HL-60 (cell line): ENCODE measurements at regions not wholly inside any gene's neighbourhood (a gene's known extent, or its start where the extent isn't known, plus 50 kb on each side); places are given as distances from the start of the nearest gene placed in this dataset.
"Not testable (repeated sequence)": the region's sequence is repeated elsewhere in the genome, so short reads cannot be mapped to it uniquely, and the experiment has no call there.

Source experiments
- CTCF ChIP-seq: IDR thresholded peaks from one replicate; pipeline ENCODE4 v1.5.1; 2011; ENCODE audit warnings: low read length, control low read depth, inconsistent platforms; ENCODE audit not compliant: insufficient read depth
- GABPA ChIP-seq: IDR thresholded peaks from 2 replicates; pipeline ENCODE4 v1.6.1; 2012; ENCODE audit warnings: low read depth
- POLR2AphosphoS5 ChIP-seq: IDR thresholded peaks from 2 replicates; pipeline ENCODE4 v1.6.1; 2012; ENCODE audit warnings: low read depth
- REST ChIP-seq: IDR thresholded peaks from 2 replicates; pipeline ENCODE4 v1.6.1; 2012; ENCODE audit warnings: low read depth; ENCODE audit not compliant: insufficient replicate concordance
- SPI1 ChIP-seq: IDR thresholded peaks from 2 replicates; pipeline ENCODE4 v1.6.1; 2012; ENCODE audit warnings: low read depth, mild to moderate bottlenecking, borderline replicate concordance

- TF ChIP-seq CTCF, REST, GABPA, POLR2AphosphoS5, SPI1: not testable (repeated sequence)
Observed at GRCh38 chr1:149360351-149360750, 114.5 kb upstream of the NBPF19 start.
